Urothelium cell line (cell line): ENCODE measurements at regions not wholly inside any gene's neighbourhood (a gene's known extent, or its start where the extent isn't known, plus 50 kb on each side); places are given as distances from the start of the nearest gene placed in this dataset.

Source experiments
- DNase-seq: peaks from one replicate; pipeline ENCODE4 v3.0.0; 2011; ENCODE audit warnings: low spot score, mixed read lengths
- FAIRE-seq: peaks from 2 replicates; lab custom pipeline; 2011; peaks lifted over from hg19 to GRCh38; lab: Jason Lieb, UNC

GRCh38 chr13:33372251-33372919 is 86.8 kb upstream of the STARD13 start:
- FAIRE-seq (no peak), DNase-seq (no peak)

GRCh38 chr13:33373624-33374023 is 88.1 kb upstream of the STARD13 start:
- FAIRE-seq = no peak
- DNase-seq = no peak

GRCh38 chr13:33375421-33375820 is 89.9 kb upstream of the STARD13 start:
- no peak for DNase-seq
- no peak for FAIRE-seq

GRCh38 chr13:33376212-33376611 is 90.7 kb upstream of the STARD13 start:
- no peak for DNase-seq
- FAIRE-seq = no peak

GRCh38 chr13:33377411-33377810 is 91.9 kb upstream of the STARD13 start:
- FAIRE-seq (no peak), DNase-seq (no peak)

- DNase-seq (no peak), FAIRE-seq (no peak)
These were observed 92.3 kb upstream of the STARD13 start for GRCh38 chr13:33377825-33378224.

- DNase-seq = no peak
- FAIRE-seq = no peak
These were observed 94.1 kb upstream of the STARD13 start for GRCh38 chr13:33379608-33380007.

DNA sequence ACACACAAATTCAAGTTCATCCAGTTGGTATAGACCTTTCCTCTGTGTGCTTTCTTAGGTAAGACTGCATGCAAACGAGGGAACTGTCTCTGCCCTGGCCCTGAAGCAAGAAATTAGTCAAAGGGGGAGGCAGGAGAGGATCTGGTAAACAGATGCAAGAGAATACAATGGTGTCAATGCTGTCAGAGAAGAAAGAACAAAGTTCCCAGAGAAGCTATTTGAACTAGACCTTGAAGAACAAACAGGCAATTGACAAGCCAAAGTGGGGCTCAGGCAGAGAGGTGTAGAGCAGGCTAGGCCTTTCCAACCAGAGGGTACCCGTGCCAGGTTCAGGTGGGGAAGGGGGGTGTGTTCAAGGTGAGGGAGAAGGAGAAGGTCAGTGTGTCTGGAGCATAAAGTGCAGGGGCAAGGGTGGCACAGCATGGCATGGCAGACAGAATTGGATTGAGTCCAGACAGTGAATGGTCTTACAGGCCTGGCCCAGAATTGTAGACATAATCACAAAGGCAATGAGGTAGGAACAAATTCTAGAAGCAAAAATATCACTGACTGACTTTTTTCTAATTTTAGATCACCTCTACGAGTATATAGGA is 95.0 kb upstream of the STARD13 start:
- FAIRE-seq (no peak), DNase-seq (no peak)

GRCh38 chr13:33381180-33381579 is 95.6 kb upstream of the STARD13 start:
- FAIRE-seq (no peak), DNase-seq (no peak)

DNA sequence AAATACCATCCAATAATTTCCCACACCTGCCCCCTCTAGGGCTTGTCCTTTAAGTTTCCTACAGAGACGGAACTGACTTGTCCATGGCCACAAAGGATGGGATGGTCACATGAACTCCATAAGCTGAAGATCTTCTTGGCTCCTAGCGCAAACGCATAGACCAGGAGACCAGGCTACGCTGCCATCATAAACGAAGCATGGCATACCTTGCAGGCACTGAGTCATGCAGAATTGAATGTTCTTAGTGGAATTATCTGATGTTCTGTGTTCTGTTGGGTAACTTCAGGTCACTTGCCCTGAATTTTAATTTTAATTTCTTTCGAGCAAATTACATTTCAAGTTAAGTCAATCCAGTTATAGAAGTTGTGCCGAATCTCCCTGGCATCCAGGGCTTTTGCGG is 96.4 kb upstream of the STARD13 start:
- DNase-seq (no peak), FAIRE-seq (no peak)

DNA sequence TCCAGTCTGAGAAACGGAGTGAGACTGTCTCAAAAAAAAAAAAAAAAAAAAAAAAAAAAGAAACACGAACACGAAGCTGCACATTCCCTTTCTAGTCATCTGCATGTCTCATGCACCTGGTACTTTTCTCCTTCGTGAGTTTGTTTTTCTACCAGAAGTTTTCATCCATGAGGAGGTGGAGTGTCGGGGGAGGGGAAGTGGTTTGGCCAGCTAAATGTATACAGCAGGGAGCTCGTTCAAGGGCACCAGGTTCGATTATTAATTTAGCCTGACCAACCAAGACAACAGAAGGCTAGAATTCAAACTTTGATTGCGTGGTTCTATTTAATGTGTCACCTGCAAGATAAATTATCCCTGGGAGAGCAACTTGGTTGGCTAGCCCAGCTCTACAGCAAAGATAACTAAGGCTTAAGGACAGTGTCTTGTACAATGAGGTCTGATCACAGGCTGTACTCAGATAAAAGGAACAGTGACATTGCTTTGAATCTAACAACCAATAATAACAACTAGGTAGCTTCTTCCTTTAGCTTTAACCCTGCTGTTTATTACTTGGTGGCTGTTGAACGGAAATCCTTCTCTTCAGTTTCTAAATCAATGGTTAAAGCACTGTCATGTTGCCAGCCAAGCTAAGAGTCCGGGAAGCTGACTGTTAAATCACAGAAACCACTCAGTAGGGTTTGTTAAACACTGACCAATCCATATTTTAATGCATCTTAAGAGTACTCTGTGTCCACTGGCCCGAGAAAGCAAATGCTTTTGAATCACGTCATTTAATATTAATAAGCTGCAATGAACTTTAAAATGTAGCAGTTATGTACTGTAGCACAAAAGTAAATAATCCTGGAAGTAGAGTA is 98.4 kb upstream of the STARD13 start:
- no peak for FAIRE-seq
- no peak for DNase-seq

GRCh38 chr13:33388286-33388998 is 102.9 kb upstream of the STARD13 start:
- FAIRE-seq (no peak), DNase-seq (peak; percentile 8)

DNA sequence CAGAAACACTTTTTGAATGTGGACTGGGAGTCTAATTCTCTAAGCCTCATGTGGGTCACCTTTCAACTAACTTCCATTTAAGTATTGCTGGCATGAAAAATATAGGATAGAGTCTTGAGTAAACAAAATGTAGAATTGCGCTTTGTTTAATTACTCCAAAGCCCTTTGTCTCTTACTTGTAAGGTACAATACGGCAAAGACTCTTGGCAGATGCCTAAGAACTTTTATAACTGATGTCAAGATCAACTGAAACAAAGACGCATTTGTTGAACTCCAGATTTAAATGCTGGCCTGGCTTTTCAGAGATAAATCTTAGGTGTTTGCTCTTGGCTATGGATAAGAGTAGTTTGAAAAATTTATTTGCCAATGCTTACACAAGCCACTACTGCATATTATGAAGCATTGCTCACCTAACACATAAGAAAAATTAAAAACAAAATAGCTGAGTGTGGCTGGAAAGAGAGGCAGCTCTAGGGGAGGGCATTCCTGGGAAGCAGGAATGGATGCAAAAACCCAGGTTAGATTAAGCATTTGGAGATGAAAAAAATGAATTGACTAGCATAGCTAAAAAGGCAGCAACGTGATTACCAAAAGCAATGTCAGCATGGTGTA is 107.3 kb upstream of the STARD13 start:
- DNase-seq = no peak
- no peak for FAIRE-seq

DNA sequence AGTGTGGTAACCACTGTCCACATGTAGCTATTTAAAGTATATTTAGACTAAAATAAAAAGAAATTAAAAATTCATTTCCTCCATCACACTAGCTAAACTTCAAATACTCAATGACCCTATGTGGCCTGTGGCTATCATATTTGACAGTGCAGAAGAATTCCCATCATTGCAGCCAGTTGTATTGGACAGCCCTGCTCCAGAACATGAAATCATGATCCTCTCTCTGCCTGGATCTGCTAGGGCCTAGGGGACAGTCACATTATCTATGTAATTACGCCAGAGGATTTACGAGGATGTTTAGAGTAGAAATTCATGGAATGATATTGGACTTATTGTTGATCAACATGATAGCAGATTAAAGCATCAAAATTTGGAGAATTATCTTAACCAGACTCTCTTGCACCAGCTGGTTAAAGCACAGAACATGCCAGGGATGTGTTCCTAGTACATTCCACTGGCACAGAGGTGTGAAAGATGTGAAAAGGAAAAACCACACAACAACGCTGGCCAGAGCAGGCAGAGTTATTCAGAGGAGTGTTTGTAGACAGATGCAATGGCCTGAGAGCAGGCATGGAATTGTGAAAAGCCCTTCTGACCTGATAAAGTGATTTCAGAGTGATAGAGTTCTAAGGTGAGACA is 108.9 kb upstream of the STARD13 start:
- DNase-seq = no peak
- FAIRE-seq = no peak

DNA sequence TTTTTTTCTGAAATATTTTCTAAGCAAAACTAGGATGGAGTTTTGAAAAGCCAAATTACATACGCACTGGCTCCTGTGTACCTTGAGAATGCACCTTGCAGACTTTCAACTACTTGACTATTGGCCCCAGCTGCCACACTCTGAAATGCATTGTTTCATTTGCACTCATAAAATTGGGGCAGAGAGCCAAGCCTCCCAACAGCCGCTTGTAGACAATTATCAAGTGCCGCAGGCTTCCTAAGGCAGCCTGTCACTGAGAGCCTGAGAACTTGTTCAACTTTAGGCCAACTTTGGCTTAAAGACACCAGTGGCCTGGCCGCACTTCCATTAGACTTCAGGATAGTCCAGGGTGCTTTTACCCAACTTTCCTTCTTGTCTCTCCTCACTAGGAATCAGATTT is 115.7 kb upstream of the STARD13 start:
- DNase-seq (no peak), FAIRE-seq (no peak)

DNA sequence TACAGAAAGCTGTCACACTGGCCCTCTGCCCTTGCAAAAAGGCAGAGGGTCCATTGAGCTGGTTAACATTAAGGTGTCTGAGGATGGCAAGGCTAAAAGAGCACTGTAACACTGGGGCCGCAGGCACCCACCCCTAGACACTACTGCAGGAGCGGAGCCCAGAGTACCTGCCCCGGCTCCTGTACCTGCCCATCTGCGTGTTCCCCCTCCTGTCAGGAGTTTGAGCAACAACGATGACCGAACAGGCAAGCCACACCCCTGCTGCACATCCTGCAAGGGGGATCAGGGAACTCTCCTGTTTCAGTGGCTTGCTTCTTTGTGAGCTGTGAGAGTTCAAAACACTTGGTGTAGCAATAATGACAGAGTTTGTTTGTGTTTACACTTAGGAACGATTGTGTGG is 117.4 kb upstream of the STARD13 start:
- no peak for DNase-seq
- no peak for FAIRE-seq

DNA sequence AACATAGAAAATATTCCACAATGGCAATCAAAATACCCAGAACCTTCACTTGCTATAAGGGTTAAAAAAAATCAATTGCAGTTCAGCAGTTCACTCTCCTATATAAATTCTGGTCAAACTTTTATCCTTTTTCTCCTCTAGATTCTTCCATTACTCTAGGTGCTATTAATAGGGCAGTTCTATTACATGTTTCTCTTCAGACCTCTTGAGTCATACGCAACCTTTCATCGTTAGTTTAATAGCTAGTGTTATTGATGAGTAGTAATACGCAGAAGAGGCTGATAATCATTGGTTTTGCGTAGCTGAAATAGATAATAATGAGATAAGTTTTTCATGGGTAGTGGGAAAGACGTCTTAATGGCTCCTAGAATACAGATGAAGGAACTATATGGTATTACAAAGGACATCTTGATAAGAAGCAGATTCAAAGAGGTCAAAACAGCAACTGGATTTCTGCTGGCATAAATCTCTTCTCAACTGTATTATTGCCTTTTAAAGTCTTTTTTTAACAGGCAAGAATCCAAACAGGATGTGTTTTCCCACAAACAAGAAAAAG is 118.3 kb upstream of the STARD13 start:
- no peak for DNase-seq
- no peak for FAIRE-seq

- no peak for FAIRE-seq
These were observed 119.8 kb upstream of the STARD13 start for GRCh38 chr13:33405371-33405770.

DNA sequence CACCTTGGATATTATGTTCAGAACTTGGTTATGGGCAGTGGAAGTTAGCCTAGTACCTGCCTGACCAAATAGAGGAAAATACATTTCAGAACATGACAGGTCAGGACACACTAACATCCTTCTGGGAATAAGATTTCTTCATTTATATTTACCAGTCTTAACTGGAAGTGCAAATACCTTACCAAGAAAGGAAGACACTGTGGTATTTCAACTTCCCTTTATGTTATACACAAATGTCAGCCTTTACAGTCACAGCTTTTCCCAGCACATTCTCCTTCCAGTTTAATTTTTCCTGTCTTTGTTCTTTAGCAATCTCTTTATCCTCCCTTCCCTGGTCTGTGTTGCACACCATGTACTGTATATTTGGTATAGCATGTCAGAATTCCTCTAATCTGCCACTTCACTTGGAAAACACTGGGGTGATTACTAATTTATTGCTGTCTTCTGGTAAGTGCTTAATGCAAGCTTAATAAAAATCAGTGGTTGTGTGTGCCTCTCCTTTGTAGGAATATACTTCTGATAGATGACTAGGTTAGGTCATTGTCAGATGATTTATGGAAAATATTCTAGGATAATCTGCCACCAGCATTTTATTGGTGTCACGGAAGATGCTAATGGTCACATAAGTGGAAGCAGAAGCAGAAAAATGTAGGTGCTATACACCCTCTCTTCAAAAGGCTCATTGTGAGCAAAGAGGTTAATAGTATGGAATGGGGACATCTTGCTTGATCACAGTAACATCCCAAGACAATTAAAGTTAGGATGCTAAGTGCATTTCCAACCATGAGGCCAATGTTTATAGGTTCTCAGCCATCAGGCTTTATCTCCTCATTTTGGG is 124.3 kb upstream of the STARD13 start:
- FAIRE-seq (no peak), DNase-seq (no peak)

More at GRCh38 chr13:33405371-33405770, 119.8 kb upstream of the STARD13 start:
- DNase-seq = no peak
